ENCODE measurements at regions not wholly inside any gene's neighbourhood (a gene's known extent, or its start where the extent isn't known, plus 50 kb on each side); places are given as distances from the start of the nearest gene placed in this dataset.

DNA sequence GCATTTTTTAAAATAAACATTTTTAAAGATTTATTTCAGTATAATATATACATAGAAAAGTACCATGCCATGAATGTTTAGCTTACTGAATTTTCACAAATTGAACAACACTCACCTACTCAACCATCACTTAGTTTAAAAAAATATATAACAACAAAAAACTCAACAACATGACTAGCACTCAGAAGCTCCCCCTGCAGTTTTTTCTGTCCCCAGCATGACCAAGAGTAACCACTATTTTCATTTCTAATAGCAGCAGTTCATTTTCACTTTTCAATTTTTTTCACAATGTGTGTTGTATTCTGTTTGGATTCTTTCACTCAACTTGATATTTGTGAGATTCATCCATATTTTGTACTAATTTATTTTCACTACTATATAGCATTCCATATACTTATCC is 162.3 kb upstream of the POGK start:
- TF ChIP-seq, protein P1, sequence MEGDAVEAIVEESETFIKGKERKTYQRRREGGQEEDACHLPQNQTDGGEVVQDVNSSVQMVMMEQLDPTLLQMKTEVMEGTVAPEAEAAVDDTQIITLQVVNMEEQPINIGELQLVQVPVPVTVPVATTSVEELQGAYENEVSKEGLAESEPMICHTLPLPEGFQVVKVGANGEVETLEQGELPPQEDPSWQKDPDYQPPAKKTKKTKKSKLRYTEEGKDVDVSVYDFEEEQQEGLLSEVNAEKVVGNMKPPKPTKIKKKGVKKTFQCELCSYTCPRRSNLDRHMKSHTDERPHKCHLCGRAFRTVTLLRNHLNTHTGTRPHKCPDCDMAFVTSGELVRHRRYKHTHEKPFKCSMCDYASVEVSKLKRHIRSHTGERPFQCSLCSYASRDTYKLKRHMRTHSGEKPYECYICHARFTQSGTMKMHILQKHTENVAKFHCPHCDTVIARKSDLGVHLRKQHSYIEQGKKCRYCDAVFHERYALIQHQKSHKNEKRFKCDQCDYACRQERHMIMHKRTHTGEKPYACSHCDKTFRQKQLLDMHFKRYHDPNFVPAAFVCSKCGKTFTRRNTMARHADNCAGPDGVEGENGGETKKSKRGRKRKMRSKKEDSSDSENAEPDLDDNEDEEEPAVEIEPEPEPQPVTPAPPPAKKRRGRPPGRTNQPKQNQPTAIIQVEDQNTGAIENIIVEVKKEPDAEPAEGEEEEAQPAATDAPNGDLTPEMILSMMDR (IDR thresholded peaks at IDR 0.05; ENCODE audit: insufficient read depth, low read depth, low read length) = no peak
- no peak for TF ChIP-seq EZH2 (IDR thresholded peaks at IDR 0.05; ENCODE audit: insufficient read depth, low read length)
